ENCODE measurements at regions not wholly inside any gene's neighbourhood (a gene's known extent, or its start where the extent isn't known, plus 50 kb on each side); places are given as distances from the start of the nearest gene placed in this dataset.

DNA sequence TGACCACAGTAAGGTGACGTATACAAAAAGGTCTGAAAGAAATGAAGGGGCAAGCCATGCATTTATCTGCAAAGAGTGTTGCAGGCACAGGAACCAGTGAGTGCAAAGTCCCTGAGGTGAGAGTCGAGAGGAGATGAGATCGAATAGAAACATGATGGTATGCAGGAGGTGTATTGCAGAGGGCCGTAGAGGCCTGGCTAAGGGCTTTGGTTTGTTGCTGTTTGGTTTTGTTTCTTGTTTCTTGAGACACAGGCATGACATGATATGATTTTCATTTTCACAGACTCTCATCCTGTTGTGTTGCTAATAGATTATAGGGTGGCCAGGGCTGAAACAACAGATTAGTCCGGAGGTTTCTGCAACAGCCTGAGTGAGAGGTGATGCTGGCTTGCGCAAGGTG lies 80.4 kb downstream of the HSPH1 start:
- no peak for DNase-seq

DNA sequence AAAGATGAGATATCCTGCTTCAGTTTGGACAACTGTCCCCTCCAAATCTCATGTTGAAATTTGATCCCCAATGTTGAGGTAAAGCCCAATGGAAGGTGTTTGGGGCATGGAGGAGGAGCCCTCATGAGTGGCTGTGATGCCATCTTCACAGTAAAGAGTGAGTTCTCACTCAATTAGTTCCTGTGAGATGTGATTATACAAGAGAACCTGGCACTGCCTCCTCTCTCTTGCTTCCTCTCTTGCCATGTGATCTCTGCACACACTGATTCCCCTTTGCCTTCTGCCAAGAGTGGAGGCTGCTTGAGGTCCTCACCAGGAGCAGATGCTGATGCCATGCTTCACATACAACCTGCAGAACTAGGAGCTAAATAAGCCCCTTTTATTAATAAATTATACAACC lies 86.9 kb downstream of the HSPH1 start:
- DNase-seq: no peak

DNA sequence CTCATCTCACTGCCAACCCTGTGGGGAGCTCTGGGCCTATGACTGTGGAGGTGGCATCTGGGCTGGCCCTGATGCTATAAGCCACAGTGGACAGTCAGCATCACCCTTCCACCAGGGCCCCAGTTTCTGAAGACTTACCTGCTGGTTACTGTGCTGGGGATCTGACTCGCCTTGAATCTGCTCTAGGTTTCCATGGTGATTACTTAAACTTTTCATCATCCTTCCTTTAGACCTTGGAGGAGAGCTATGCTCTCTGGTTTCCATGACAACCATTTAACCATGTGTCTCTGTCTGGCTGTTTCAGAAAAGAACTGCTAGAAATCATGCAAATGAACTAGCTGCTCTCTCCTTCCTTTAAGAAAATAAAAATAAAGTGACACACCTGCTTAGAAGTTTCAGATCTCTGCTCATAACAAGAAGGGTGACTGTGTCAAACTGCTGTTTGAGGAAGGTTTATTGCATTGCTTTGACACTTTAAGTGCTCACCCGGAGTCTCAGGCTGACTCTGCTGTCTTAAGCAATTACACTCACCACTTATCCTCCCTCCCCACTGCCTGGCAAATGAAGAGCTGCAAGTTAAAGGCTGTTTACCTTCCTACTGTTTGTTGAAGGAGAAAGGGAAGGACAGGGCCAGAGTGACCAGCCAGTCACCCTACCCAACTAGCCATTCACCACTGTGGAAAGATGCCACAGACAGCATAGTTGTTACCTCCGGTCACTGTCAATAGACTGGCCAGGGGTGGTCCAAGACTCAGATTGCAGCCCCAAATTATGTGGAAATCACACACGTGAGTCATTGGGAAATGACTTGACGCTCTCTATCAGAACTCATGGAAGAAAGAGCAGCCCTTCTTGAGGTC lies 87.6 kb downstream of the HSPH1 start:
- DNase-seq: no peak

DNA sequence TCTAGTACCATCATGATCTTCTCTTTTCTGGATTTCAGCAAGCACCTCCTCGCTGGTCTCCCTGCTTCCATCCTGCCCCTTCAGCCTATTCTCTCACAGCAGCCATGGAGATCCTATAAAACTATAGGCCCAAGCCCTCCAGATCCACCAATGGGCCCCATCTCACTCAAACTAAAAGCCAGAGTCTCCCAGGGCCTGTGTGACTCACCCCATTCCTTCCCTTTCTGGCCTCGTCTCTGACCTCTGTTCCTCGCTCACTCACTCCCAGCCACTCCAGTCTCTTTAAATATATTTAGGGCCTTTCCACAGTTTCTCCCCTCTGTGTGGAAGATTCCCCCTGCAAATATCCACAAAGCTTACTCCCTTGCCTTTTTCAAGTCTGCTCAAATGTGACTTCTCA lies 89.7 kb downstream of the HSPH1 start:
- no peak for DNase-seq

DNA sequence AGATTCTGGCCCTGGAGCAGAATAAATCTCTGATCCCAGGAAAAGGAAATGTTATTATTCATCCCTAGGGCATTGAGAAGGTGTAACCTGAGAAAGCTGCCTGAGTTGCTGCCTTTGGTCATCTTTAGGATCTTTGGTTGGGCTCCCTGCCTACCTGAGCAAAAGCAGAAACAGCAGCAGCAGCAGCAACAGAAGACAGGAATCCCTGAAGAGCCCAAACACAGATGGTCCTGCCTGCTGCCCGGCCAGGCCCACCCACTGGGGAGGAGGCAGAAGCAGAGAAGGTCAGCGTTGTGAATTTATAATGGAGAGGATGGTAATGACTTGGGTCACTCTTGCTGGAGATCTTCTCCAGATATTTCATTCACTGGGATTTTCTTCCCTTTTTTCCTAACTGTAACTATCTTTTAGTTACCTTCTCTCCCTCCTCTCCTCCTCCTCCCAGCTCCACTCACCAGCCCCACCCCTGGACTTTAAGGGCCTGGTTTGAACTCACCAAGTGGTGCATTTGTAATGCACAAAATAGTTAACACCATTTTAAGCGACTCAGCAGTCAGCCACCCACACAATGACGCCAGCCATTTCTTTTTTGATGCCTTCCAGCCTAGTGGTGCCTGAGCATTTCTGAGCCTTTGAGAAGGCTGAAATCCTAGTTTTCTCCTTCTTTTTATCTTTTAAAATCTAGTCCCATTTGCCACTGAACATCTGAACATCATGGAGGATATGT lies 91.7 kb downstream of the HSPH1 start:
- DNase-seq: no peak

DNA sequence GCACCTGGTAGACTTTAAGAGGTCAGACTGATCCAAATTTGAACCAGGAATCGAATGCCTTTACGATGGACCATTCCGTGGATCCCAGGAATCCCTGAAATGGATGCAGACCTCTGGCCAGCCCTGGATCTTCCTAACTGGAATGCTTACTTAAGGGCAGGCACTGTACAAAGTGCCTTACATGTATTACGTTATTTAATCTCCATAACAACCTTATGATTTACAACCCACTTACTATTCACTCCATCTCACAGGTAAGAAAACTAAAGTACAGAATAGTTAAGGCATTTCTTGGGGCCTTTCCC lies 93.6 kb downstream of the HSPH1 start:
- DNase-seq: no peak

DNA sequence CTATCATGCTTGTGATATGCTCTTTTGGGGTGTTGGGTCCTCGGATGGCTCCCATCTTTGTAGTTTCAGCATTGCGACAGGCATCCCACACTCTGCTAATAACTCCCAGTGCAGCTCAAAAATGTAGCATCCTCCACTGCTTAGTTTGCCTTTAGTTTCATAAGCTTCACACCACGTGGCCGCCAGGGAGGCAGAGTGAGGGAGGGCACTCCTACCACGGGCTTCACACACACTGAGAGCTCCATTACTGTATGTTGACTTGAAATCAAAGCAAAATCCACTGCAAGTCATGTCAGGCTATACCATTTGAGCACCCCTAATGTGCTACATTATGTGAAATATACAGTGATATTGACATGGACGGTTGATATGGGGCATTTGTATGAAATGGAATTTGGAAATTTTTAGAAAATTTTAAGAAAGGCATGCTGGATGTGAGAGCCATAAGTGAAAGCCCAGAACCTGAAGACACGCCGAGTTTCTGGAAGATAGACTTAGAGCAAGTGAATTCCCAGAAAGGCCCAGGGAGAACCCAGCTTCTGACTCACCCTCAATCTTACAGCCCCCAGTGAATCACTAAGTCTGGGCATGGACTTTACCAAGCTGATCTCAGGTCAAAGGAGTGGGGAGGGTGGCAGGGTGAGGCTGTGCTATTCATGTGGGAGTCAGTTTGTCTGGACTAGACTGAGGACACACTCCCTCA lies 94.1 kb downstream of the HSPH1 start:
- no peak for DNase-seq

DNA sequence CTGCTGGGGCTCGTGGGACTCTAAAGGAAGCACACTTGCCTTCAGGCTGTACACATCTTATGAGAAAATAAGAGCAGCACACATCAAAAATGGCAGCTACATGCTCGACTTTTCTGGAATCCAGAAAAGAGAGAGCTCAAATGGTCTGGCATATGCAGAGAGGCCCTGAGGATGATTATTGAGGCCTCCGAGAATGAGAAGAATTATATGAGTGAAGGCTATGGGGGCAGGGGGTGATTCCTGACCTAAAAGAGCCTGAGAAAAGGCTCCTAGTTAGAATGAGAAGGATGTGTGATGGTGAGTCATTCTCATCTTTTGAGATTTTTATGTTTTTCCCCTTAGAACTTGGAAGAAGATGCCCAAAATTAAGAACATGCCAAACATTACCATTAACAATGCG lies 97.1 kb downstream of the HSPH1 start:
- no peak for DNase-seq

DNA sequence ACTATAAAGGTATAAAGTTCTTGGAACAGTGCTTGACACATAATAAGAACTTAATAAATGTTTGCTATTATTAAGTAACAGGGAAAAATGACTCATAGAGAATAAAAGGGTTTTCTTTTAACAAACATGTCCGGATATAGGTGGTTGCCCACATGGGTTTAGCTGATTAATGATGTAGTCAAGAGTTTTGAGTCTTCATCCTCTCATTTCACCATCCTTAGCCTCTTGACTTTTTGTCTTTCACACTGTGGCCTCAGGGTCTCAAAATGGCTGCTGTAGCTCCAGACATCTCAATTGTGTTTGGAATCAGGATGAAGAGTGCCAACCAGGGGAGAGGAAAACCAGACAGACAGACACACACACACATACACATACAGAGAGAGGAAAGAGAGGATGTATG lies 97.9 kb downstream of the HSPH1 start:
- DNase-seq: no peak

DNA sequence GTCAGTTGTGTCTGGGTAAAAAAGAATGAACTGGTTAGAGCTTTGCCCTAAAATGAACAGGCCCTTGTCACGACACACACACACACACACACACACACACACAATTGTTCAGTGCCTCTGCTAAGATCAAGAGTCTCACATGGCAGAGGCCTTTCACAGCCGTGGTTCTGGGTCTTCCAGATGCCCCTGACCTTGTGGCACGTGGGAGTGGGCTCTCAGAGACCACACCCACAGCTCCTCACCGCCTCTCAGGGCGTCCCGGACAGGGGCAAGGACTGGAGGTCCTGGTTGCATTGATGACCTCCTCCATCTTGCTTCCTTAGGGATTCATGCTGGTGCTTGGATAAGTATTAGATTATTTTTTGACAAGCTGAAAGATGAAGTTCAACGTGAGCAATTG lies 101.0 kb downstream of the HSPH1 start:
- no peak for DNase-seq

DNA sequence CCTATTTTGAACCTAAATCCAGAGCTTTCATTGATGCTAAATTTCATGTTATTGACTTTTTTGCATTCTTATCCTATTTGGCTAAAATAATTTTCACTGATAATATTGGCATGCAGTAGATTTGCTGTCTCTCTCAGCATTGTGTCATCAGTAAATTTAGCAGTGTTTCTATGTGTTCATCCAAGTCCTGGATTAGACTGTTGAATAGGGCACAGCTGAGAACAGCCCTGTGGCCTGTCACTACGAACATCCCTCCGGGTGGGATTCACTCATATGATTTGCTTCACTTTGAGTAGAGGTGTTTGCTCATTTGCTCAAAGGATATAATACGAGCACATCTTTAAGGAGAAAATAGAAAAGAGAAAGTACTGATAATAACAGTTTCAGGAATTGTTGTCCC lies 101.5 kb downstream of the HSPH1 start:
- no peak for DNase-seq

DNA sequence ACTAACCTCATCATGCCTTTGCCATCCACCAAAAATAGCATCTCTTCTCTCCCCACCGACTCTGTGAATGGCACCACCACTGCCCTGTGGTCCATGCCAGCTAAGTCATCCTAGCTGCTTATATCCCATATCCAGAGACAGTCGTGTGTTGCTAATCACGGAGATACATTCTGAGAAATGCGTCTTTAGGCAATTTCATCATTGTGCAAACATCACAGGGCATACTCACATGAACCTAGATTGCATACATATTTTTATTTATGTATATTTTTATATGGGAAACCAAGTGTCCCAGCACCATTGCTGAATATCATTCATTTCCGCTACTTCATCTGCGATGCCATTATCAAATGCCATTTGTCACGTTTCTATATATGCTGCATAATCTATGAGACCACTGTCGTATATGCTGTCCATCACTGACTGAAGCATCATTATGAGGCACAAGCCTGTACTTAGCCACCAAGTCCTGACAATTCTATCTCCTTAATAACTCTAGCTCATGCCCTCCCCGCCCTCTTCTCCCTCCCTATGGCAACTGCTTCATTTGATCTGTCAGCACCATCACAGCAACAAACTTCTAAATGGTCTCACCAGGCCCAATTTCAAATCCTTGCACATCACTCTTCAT lies 104.2 kb downstream of the HSPH1 start:
- DNase-seq: no peak

DNA sequence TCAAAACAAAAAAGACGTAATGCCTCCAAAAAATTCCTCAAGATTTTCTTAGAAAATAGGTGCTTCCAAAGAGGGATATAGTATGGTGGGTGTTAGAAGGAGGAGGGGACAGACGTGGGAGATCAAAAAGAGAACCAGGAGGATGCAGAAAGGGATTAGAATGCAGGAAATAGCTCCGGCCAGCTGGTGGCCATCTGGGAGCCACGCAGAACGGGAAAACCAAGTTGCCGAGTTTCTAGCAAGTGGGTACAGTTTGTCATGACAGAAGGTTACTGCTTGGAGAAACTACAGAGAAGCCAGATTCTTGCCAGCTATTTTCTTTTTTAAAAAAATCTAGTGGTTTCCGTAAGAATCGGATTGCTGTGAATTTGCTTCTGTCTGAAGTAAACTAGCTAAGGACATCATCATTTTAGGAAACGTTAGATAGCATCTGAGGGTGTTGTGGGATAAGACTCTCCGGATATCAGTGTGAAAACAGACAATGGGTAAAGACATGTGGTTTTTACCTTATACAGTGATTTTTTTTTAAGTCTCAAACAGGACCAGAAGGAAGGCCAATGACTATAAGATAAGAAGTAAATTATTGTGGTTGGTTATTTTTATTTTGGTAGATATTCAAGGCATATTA lies 104.9 kb downstream of the HSPH1 start:
- no peak for DNase-seq

DNA sequence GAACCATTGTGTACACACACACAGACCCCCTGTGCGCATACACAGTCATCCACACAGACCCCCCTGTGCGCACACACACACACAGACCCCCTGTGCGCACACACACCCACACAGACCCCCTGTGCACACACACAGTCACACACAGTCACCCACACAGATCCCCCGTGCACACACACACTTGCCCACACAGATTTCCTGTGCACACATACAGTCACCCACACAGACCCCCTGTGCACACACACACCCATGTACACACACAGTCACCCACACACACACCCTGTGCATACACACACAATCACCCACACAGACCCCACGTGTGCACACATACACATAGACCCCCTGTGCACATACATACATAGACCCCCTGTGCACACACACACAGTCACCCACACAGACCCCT lies 106.1 kb downstream of the HSPH1 start:
- DNase-seq: no peak

DNA sequence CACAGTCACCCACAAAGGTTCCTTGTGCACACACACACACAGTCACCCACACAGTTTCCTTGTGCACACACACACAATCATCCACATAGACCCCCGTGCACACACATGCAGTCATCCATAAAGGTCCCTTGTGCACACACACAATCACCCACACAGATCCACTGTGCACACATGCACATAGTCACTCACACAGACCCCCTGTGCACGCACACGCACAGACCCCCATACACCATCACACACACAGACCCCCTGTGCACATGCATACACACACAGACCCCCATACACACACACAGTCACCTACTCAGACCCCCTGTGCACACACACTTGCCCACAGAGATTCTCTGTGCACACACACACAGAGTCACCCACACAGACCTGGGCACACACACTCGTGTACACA lies 107.1 kb downstream of the HSPH1 start:
- no peak for DNase-seq

DNA sequence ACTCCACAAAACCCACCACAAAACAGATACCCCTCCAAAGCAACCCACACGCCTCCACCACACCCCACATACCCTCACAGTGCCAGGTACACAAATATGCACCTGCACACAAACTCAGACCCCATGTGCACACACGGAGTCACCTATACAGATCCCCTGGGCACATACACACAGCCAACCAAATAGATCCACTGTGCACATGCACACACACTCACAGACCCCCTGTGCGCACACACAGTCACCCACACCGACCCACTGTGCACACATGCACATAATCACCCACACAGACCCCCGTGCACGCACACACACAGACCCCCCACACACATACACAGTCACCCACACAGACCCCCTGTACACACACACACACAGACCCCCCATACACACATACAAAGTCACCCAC lies 107.8 kb downstream of the HSPH1 start:
- DNase-seq: no peak

DNA sequence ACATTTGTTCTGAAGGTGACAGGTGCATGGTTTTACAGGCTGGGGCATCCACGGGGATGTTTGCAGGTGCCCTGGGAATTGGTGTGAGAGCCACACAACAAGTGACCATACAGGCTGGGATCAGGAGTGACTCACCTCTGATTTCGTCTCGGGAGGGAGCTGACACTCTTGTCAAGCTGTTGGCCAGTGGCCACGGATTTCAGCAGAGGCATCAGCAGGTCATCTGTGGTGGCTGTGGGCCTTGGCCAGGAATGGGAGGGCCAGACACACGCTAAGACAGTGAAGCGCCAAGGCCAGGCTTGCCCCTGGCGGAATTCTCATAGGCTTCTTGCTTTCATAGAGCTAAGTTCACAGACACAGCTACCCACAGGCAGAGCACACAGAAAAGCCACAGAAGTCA lies 108.6 kb downstream of the HSPH1 start:
- no peak for DNase-seq

DNA sequence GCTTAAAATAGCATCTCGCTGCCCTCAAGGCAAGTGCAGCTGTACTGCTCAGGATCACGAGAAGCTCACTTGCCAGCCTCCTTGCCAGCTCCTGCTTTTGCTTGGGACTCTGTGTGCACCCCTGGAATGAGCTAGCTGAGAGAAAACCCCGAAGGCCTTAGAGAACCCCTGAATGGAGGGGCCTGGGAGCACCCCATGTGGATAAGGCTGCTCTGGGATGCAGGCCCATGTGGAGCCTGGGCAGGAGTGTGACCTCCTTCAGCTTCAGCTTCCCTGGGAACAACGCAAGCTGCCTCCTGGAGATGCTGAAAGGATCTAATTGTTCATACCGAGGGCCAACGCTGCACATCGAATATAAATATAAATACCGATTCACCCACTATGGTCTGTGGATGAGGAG lies 109.2 kb downstream of the HSPH1 start:
- DNase-seq: no peak

DNA sequence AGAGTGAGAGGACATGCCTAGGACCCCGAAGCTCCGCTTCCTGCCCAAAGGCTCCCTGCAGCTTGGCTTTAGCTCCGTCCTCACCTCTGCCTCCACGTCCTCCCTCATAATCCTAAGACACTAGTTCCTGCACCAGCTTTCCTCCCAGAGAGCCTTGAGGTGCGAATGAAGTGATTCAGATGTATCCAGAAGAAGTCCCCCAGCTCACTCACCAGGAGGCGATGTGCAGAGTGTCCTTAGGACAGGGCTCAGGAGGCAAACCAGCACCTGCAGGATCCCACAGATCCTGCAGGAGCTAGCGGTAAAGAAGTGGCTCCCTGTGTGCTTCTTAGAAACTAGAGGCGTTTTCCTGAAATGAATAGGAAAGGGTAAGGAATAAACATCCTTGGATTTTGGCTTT lies 109.7 kb downstream of the HSPH1 start:
- DNase-seq: peak; percentile 11

DNA sequence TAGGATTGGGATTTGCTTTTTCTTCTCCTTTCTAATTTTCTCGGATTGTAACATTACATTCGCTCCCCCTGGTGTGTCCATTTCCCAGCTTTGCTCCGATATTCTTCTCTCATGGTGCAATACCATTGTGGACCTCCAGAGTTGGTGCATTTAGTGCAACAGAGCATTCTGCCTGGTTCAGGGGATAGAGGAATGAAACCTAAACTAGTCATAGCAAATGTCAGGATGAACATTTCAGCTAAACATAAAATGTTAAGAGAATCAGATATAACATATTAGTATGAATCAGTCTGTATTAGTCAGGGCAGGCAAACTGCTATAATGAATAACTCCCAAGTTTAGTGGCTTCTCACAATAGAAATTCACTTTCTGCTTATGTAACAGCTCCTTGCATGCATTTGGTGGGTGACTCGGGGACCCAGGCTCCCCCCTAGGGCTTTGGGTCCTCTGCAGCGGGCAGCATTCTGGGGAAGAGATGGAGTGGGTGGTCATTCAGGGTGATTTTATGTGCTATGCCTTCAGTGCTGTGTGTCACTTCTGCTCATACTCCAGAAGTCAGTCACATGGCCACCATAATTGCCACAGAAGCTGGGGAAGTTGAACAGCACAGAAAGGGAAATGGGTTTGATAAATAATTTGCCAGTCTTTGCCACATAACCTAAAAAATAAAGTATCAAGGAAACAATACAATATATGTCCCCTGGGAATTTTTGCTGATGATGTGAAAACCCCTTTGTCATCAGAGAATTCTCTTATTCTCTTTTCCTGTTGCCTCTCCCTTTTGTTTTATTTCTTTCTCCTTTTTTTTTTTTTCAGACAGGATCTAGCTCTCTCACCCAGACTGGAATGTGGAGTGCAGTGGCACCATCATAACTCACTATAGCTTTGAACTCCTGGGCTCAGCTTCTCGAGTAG lies 111.0 kb downstream of the HSPH1 start:
- DNase-seq: no peak

DNA sequence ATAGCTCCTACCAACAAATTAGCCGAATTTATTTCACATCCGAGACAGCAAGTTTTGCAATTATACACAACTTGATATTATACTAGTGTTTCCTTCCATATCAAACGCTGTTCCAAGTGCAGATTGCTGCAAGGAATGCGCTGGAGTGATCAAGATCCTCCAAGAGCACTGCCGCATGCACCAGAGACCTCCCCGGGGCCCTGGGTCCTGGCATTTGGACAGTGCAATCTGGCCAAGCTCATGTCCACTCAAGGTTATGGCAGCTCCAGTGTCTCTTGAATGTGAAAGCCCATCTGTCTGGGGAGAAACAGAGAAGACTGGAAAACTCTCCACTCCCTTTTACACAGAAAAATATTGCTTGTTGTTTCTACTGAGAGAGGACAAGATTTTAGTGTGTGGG lies 111.9 kb downstream of the HSPH1 start:
- no peak for DNase-seq

DNA sequence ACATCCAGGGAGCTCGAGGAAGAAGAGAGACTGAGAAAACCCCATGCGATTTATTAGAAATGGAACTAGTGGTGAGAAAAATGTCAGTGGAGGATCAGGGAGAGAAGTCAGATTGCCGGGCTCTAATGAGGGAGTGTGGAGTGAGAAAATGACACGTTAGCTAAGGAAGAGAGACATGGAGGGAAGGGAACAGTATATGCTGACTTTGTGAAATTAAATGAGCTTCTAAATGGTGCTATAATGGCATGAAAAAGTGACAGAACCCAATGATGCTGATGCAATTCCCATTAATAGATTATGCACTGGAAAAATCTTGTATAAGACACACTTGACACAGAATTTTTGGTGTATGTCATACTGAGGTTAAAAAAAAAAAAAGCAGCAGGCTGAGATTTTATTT lies 112.6 kb downstream of the HSPH1 start:
- no peak for DNase-seq

All from DMS153 (cell line).